ENCODE measurements at regions not wholly inside any gene's neighbourhood (a gene's known extent, or its start where the extent isn't known, plus 50 kb on each side); places are given as distances from the start of the nearest gene placed in this dataset.
"Not testable (repeated sequence)": the region's sequence is repeated elsewhere in the genome, so short reads cannot be mapped to it uniquely, and the experiment has no call there.

- Mint-ChIP-seq H3K36me3 (ENCODE audit: low read depth) (no peaks in the 10 kb centered on the region), H3K27me3 (no peaks in the 10 kb centered on the region), H3K4me3 (no peak overlapping the region), H3K9me3 (no peaks in the 10 kb centered on the region), H3K4me1 (peaks cover 3% of the 10 kb centered on the region), H3K27ac (no peak overlapping the region)
- no peak for DNase-seq
- intact Hi-C loops (cut with micrococcal nuclease): no loop called here
- ATAC-seq (ENCODE audit: low read depth): no peak
- ChIA-PET POLR2A (no interaction called here), CTCF (interaction anchor here (1.2 kb wide), 1 partner anchor 176 kb away, joined by 3 read pairs; no protein-coding TSS in a partner anchor)
- no peak for TF ChIP-seq CTCF (IDR thresholded peaks at IDR 0.05)
Measured at GRCh38 chr3:17820704-17821103, 78.3 kb upstream of the TBC1D5 start.

- DNase-seq (no peak), ATAC-seq (ENCODE audit: low read depth) (no peak)
- POLR2A ChIA-PET: no interaction called here
- H3K4me1 Mint-ChIP-seq: peaks cover 3% of the 10 kb centered on the region
- no peaks in the 10 kb centered on the region for H3K36me3 Mint-ChIP-seq (ENCODE audit: low read depth)
- TF ChIP-seq CTCF (IDR thresholded peaks at IDR 0.05): no peak
- intact Hi-C loops (cut with micrococcal nuclease): no loop called here
- no peaks in the 10 kb centered on the region for H3K27me3 Mint-ChIP-seq
- H3K4me3 Mint-ChIP-seq: no peak overlapping the region
- H3K27ac Mint-ChIP-seq: no peak overlapping the region
- no peaks in the 10 kb centered on the region for H3K9me3 Mint-ChIP-seq
- CTCF ChIA-PET: interaction anchor here (0.8 to 1.2 kb wide), 2 partner anchors 10 to 175 kb away, joined by 3 read pairs; no protein-coding TSS in a partner anchor
Measured at GRCh38 chr3:17820275-17820674, 77.8 kb upstream of the TBC1D5 start.

GRCh38 chr3:17817973-17818372 is 75.5 kb upstream of the TBC1D5 start:
- H3K9me3 Mint-ChIP-seq; H3K36me3 Mint-ChIP-seq (ENCODE audit: low read depth); H3K27me3 Mint-ChIP-seq; POLR2A ChIA-PET; H3K4me3 Mint-ChIP-seq; ATAC-seq (ENCODE audit: low read depth); H3K27ac Mint-ChIP-seq; intact Hi-C loops (cut with micrococcal nuclease); H3K4me1 Mint-ChIP-seq; CTCF ChIA-PET; DNase-seq: not testable (repeated sequence)

GRCh38 chr3:17817545-17817944 is 75.1 kb upstream of the TBC1D5 start:
- Mint-ChIP-seq H3K36me3 (ENCODE audit: low read depth) (no peaks in the 10 kb centered on the region), H3K27ac (no peak overlapping the region), H3K4me3 (no peak overlapping the region), H3K9me3 (no peaks in the 10 kb centered on the region), H3K4me1 (peaks cover 3% of the 10 kb centered on the region), H3K27me3 (no peaks in the 10 kb centered on the region)
- DNase-seq: no peak
- CTCF ChIA-PET: no interaction called here
- POLR2A ChIA-PET: no interaction called here
- ATAC-seq (ENCODE audit: low read depth): no peak
- intact Hi-C loops (cut with micrococcal nuclease): no loop called here
- no peak for TF ChIP-seq CTCF (IDR thresholded peaks at IDR 0.05)

- ATAC-seq (ENCODE audit: low read depth); CTCF ChIA-PET; H3K4me3 Mint-ChIP-seq; H3K4me1 Mint-ChIP-seq; intact Hi-C loops (cut with micrococcal nuclease); H3K9me3 Mint-ChIP-seq; DNase-seq; H3K36me3 Mint-ChIP-seq (ENCODE audit: low read depth); POLR2A ChIA-PET; H3K27ac Mint-ChIP-seq; H3K27me3 Mint-ChIP-seq: not testable (repeated sequence)
Measured at GRCh38 chr3:17816839-17817238, 74.4 kb upstream of the TBC1D5 start.

GRCh38 chr3:17812328-17812727 is 69.9 kb upstream of the TBC1D5 start:
- H3K9me3 Mint-ChIP-seq; DNase-seq; ATAC-seq (ENCODE audit: low read depth); H3K36me3 Mint-ChIP-seq (ENCODE audit: low read depth); POLR2A ChIA-PET; H3K27me3 Mint-ChIP-seq; H3K27ac Mint-ChIP-seq; intact Hi-C loops (cut with micrococcal nuclease); H3K4me1 Mint-ChIP-seq; H3K4me3 Mint-ChIP-seq: not testable (repeated sequence)
- CTCF ChIA-PET: interaction anchor here (1.6 kb wide), 1 partner anchor 167 kb away, joined by 6 read pairs; no protein-coding TSS in a partner anchor

- Mint-ChIP-seq H3K9me3 (no peaks in the 10 kb centered on the region), H3K4me1 (no peaks in the 10 kb centered on the region), H3K36me3 (ENCODE audit: low read depth) (no peaks in the 10 kb centered on the region), H3K27me3 (peaks cover 2% of the 10 kb centered on the region), H3K27ac (no peak overlapping the region), H3K4me3 (no peak overlapping the region)
- no peak for ATAC-seq (ENCODE audit: low read depth)
- POLR2A ChIA-PET: no interaction called here
- TF ChIP-seq CTCF (IDR thresholded peaks at IDR 0.05): no peak
- DNase-seq: no peak
- CTCF ChIA-PET: interaction anchor here (1.6 kb wide), 1 partner anchor 166 kb away, joined by 6 read pairs; no protein-coding TSS in a partner anchor
- intact Hi-C loops (cut with micrococcal nuclease): no loop called here
Measured at GRCh38 chr3:17811646-17812045, 69.2 kb upstream of the TBC1D5 start.
